Trophoblast cell (in vitro differentiated cells and primary cell): ENCODE measurements at regions not wholly inside any gene's neighbourhood (a gene's known extent, or its start where the extent isn't known, plus 50 kb on each side); places are given as distances from the start of the nearest gene placed in this dataset.

Source experiments
- DNase-seq, 2 donors: peaks; one replicate each; pipeline ENCODE4 v3.0.0-alpha.2; 2016
- H2AFZ ChIP-seq: 2 replicates; pipeline ENCODE4 v1.6.1; 2013; ENCODE audit warnings: low read length, moderate library complexity, mild to moderate bottlenecking; ENCODE audit not compliant: insufficient read depth, poor library complexity
- H2AK5ac ChIP-seq: 2 replicates; pipeline ENCODE4 v1.6.1; 2013; ENCODE audit warnings: mild to moderate bottlenecking, low read length
- H2BK120ac ChIP-seq: 2 replicates; pipeline ENCODE4 v1.6.1; 2013; ENCODE audit warnings: low read length, mild to moderate bottlenecking, moderate library complexity; ENCODE audit not compliant: insufficient read depth, poor library complexity
- H2BK12ac ChIP-seq: 2 replicates; pipeline ENCODE4 v1.6.1; 2013; ENCODE audit warnings: mild to moderate bottlenecking, low read length, moderate library complexity
- H2BK5ac ChIP-seq: 2 replicates; pipeline ENCODE4 v1.6.1; 2013; ENCODE audit warnings: low read length, low read depth, moderate library complexity, mild to moderate bottlenecking; ENCODE audit not compliant: poor library complexity
- H3K14ac ChIP-seq: 2 replicates; pipeline ENCODE4 v1.6.1; 2013; ENCODE audit warnings: mild to moderate bottlenecking, low read length
- H3K18ac ChIP-seq: 2 replicates; pipeline ENCODE4 v1.6.1; 2013; ENCODE audit warnings: mild to moderate bottlenecking, low read length
- H3K23ac ChIP-seq: 2 replicates; pipeline ENCODE4 v1.6.1; 2013; ENCODE audit warnings: low read length
- H3K27ac ChIP-seq: 2 replicates; pipeline ENCODE4 v1.5.1; 2013; ENCODE audit warnings: low read depth, mild to moderate bottlenecking, inconsistent platforms, low read length, moderate library complexity
- H3K27me3 ChIP-seq: 2 replicates; pipeline ENCODE4 v1.6.1; 2013; ENCODE audit warnings: inconsistent platforms, mild to moderate bottlenecking, low read length, moderate library complexity; ENCODE audit not compliant: insufficient read depth
- H3K36me3 ChIP-seq, 2 experiments: 1 replicate in 1 of 2; 2 replicates in 1 of 2; pipeline ENCODE4 v1.6.1; 2013; ENCODE audit warnings: low read length in 2 of 2, mild to moderate bottlenecking in 2 of 2, moderate library complexity in 1 of 2; ENCODE audit not compliant: insufficient read depth in 2 of 2, control insufficient read depth in 1 of 2
- H3K4ac ChIP-seq: 2 replicates; pipeline ENCODE4 v1.6.1; 2013; ENCODE audit warnings: low read depth, mild to moderate bottlenecking, low read length, moderate library complexity
- H3K4me1 ChIP-seq, 2 experiments: 1 replicate in 1 of 2; 2 replicates in 1 of 2; pipeline ENCODE4 v1.6.1; 2013; ENCODE audit warnings: low read length in 2 of 2, mild to moderate bottlenecking in 2 of 2, moderate library complexity in 1 of 2; ENCODE audit not compliant: insufficient read depth in 2 of 2, control insufficient read depth in 1 of 2
- H3K4me2 ChIP-seq: 2 replicates; pipeline ENCODE4 v1.6.1; 2013; ENCODE audit warnings: inconsistent platforms, mild to moderate bottlenecking, low read length, moderate library complexity
- H3K4me3 ChIP-seq: 2 replicates; pipeline ENCODE4 v1.5.1; 2013; ENCODE audit warnings: mild to moderate bottlenecking, low read depth, low read length, inconsistent platforms
- H3K79me1 ChIP-seq: one replicate; pipeline ENCODE4 v1.6.1; 2013; ENCODE audit warnings: low read length
- H3K79me2 ChIP-seq: 2 replicates; pipeline ENCODE4 v1.6.1; 2013; ENCODE audit warnings: low read length, mild to moderate bottlenecking; ENCODE audit not compliant: control insufficient read depth, insufficient read depth, poor library complexity
- H3K9ac ChIP-seq: 2 replicates; pipeline ENCODE4 v1.6.1; 2013; ENCODE audit warnings: mild to moderate bottlenecking, low read length
- H3K9me3 ChIP-seq: 2 replicates; pipeline ENCODE4 v1.6.1; 2013; ENCODE audit warnings: low read depth, mild to moderate bottlenecking, control low read depth, inconsistent platforms, low read length; ENCODE audit not compliant: insufficient read depth
- H4K12ac ChIP-seq: 2 replicates; pipeline ENCODE4 v1.6.1; 2013; ENCODE audit warnings: low read depth, mild to moderate bottlenecking, low read length, moderate library complexity
- H4K8ac ChIP-seq: 2 replicates; pipeline ENCODE4 v1.6.1; 2013; ENCODE audit warnings: low read depth, mild to moderate bottlenecking, low read length, moderate library complexity
- H4K91ac ChIP-seq: one replicate; pipeline ENCODE4 v1.6.1; 2013; ENCODE audit warnings: low read depth, mild to moderate bottlenecking, low read length, moderate library complexity
- WGBS: extraction: QIAGEN DNeasy Blood & Tissue Kit; methylation state at CpG from one replicate; pipeline ENCODE4 v1.1.7; 2013; ENCODE audit warnings: missing lambda C conversion rate; ENCODE audit not compliant: insufficient read length, insufficient coverage; ENCODE audit errors: extremely low coverage; 5-methylcytosine and 5-hydroxymethylcytosine counted together

DNA sequence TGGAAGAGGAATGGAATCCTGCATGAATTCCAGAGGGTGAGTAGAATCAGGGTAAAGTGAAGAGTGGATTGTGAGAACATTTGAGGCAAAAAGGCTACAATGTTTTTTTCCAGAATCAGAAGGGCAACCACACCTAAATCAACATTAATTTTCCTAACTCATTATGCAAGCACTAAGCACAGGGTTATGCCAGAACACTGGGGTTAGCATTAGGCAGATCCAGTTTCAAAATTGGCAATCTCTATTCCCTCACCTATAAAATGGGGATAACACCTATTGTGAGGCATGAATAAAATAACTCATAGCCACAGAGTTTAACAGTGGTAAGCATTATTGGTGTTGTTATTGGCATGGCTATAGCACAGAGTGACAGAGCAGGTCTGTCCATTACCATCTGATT, 378.6 kb upstream of the FAT3 start:
- Histone ChIP-seq H2AK5ac (no peak overlapping the region), H3K9ac (no peak overlapping the region), H3K79me2 (no peaks in the 10 kb centered on the region), H3K14ac (no peak overlapping the region), H3K9me3 (no peaks in the 10 kb centered on the region), H3K4me3 (no peak overlapping the region), H2BK5ac (no peak overlapping the region), H2BK120ac (no peak overlapping the region), H4K8ac (no peak overlapping the region), H4K12ac (no peak overlapping the region), H3K79me1 (peaks cover 2% of the 10 kb centered on the region), H2BK12ac (no peak overlapping the region), H2AFZ (no peak overlapping the region), H3K4me1 (peaks cover 4 to 5% of the 10 kb centered on the region in 2 experiments), H4K91ac (no peak overlapping the region), H3K18ac (no peak overlapping the region), H3K4ac (no peak overlapping the region), H3K23ac (no peak overlapping the region), H3K36me3 (no peaks in the 10 kb centered on the region), H3K4me2 (no peak overlapping the region), H3K27ac (no peak overlapping the region), H3K27me3 (no peaks in the 10 kb centered on the region)
- DNase-seq = no peak

DNA sequence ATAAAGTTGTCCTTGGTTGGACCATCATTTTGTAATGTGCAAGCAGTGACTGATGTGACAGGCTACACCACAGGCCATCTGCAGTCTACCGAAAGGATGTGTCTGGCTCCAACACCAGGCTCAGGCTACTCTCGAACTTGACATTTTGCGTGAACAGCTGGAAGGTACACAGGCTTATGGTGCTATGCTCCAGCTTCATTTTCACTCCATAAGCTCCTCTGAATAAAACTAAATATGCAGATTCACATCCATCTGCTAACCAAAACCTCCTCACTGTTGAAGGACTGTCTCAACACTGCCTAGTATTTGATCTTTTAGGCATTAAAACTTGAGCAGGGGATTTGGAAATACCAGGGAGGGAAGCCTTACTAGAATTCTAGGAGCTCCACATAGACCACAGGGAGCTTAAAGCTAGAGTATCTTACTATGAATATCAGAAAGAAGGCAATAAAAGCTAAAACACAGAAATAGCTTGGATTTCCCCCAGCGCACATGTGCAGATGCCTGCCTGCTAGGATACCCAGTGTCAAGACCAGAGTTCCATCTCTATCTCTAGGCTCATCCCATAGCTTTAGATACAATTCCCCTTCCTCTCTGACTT, 383.9 kb upstream of the FAT3 start:
- Histone ChIP-seq H3K36me3 (no peaks in the 10 kb centered on the region), H3K27ac (no peak overlapping the region), H3K14ac (no peak overlapping the region), H3K79me1 (no peaks in the 10 kb centered on the region), H4K8ac (no peak overlapping the region), H2BK12ac (no peak overlapping the region), H3K4me1 (no peaks in the 10 kb centered on the region), H3K9me3 (no peaks in the 10 kb centered on the region), H3K4me2 (no peak overlapping the region), H3K4ac (no peak overlapping the region), H4K91ac (no peak overlapping the region), H3K27me3 (no peaks in the 10 kb centered on the region), H2AFZ (no peak overlapping the region), H3K4me3 (no peak overlapping the region), H4K12ac (no peak overlapping the region), H3K23ac (no peak overlapping the region), H2AK5ac (no peak overlapping the region), H3K9ac (no peak overlapping the region), H3K79me2 (no peaks in the 10 kb centered on the region), H3K18ac (no peak overlapping the region), H2BK120ac (no peak overlapping the region), H2BK5ac (no peak overlapping the region)
- no peak for DNase-seq
- no CpG with 5 or more reads among the region's 4 CpGs for WGBS

DNA sequence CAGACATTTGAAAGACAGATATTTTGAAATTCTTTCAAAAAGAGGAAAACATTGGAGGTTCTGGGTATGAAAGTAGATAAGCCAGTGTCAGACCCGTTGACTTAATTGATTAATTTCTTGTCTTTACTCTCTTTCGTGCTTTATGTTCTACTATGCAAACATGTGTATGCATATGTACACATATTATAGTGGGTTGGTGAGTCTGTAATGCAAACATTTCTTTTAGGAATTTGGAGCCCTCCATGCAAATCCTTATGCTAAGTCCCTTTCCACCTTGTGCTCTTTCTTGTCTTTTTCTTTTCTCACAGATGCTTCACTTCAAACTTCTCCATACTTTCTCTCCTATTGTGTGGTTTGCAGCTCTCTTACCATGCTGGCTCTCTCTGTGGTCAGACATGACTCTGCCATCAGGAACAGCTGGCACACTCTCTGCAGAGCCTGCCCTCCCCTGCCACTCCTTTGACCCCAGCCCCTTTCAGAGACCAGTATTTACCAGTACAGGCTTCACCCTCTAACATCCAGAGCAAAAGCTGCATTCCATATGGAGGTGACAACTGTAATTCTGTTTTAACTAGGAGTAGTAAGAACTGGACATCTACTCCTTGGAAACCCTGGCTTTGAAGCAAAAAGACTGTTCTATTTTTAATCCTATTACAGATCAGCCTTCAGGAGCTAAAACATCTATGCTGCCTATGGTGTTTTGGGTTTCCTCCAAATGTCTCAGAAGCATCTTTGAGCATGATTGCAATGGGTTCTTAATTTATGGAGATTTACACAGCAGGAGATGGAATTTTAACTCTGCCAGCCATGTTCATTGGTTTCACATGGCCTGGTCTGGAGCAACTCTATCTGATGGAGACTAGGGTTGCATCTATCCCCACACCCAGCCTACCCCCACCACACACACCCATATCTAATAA, 386.9 kb upstream of the FAT3 start:
- no peaks in the 10 kb centered on the region for H3K4me1 ChIP-seq
- H3K4me2 ChIP-seq = no peak overlapping the region
- H3K27ac ChIP-seq = no peak overlapping the region
- H4K8ac ChIP-seq = no peak overlapping the region
- no peak overlapping the region for H3K23ac ChIP-seq
- H3K36me3 ChIP-seq = no peaks in the 10 kb centered on the region
- no peak overlapping the region for H2AFZ ChIP-seq
- H3K79me2 ChIP-seq = no peaks in the 10 kb centered on the region
- no peak overlapping the region for H2AK5ac ChIP-seq
- H3K4me3 ChIP-seq = no peak overlapping the region
- no peak overlapping the region for H3K18ac ChIP-seq
- H3K9me3 ChIP-seq = no peaks in the 10 kb centered on the region
- no peak overlapping the region for H2BK5ac ChIP-seq
- no peak overlapping the region for H2BK120ac ChIP-seq
- DNase-seq = no peak
- no peaks in the 10 kb centered on the region for H3K79me1 ChIP-seq
- no peak overlapping the region for H3K9ac ChIP-seq
- no CpG with 5 or more reads among the region's 2 CpGs for WGBS
- H3K4ac ChIP-seq = no peak overlapping the region
- no peak overlapping the region for H4K12ac ChIP-seq
- H3K14ac ChIP-seq = no peak overlapping the region
- H3K27me3 ChIP-seq = no peaks in the 10 kb centered on the region
- H2BK12ac ChIP-seq = no peak overlapping the region
- H4K91ac ChIP-seq = no peak overlapping the region

DNA sequence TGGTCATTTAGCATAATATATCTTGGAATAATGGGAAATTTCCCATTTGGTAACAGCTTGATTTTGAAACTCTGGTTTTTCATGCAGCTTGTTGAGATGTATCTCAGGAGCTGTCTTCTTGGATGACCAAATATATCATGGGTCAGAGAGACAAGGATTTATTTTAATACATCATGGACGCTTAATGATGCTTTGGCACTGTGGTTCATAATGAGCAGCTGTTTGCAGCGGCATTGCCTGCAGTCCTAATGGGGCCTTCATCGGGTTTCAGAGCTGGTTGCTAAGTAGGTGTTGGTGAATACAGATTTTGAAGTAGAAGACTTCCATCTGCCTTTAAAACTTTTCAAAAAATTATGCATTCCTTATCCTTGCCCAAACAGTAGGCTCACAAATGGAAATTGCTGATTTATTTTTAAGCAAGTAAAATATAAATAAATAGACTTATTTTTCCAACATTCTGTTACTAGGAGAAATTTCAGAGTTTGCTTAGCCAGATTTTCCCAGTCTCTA, 389.5 kb upstream of the FAT3 start:
- H4K8ac ChIP-seq = no peak overlapping the region
- H2BK5ac ChIP-seq = no peak overlapping the region
- no peak overlapping the region for H3K14ac ChIP-seq
- H4K12ac ChIP-seq = no peak overlapping the region
- no peak overlapping the region for H3K18ac ChIP-seq
- no peaks in the 10 kb centered on the region for H3K79me2 ChIP-seq
- H3K4me2 ChIP-seq = no peak overlapping the region
- no peak overlapping the region for H3K23ac ChIP-seq
- H2BK120ac ChIP-seq = no peak overlapping the region
- H3K4me1 ChIP-seq = no peaks in the 10 kb centered on the region
- H3K9me3 ChIP-seq = no peaks in the 10 kb centered on the region
- no peak overlapping the region for H2BK12ac ChIP-seq
- H3K79me1 ChIP-seq = no peaks in the 10 kb centered on the region
- no peaks in the 10 kb centered on the region for H3K36me3 ChIP-seq
- no peak overlapping the region for H3K9ac ChIP-seq
- no peak overlapping the region for H4K91ac ChIP-seq
- H3K4me3 ChIP-seq = no peak overlapping the region
- H3K27me3 ChIP-seq = no peaks in the 10 kb centered on the region
- no peak overlapping the region for H2AK5ac ChIP-seq
- no peak overlapping the region for H3K4ac ChIP-seq
- no peak overlapping the region for H2AFZ ChIP-seq
- H3K27ac ChIP-seq = no peak overlapping the region
- DNase-seq = no peak
- no CpG with 5 or more reads among the region's 3 CpGs for WGBS
